Left renal cortex interstitium (tissue), 4 donors: ENCODE measurements at regions not wholly inside any gene's neighbourhood (a gene's known extent, or its start where the extent isn't known, plus 50 kb on each side); places are given as distances from the start of the nearest gene placed in this dataset.

Experiments used
- DNase-seq, 4 donors: peaks; one replicate each; pipeline ENCODE4 v3.0.0-alpha.2; 2013; ENCODE audit warnings: low read depth in 4 of 4, low spot score in 2 of 4, missing footprints in 1 of 4

- no peak for DNase-seq
These were observed 214.0 kb upstream of the TRIB2 start for GRCh38 chr2:12502759-12503158.

- DNase-seq, result no peak
These were observed 212.3 kb upstream of the TRIB2 start for GRCh38 chr2:12504443-12504842.

GRCh38 chr2:12506846-12507245 lies 209.9 kb upstream of the TRIB2 start:
- no peak for DNase-seq

GRCh38 chr2:12507295-12507694 lies 209.4 kb upstream of the TRIB2 start:
- DNase-seq, result peak in 1 of 4 donors; percentile 13

GRCh38 chr2:12510070-12510469 lies 206.7 kb upstream of the TRIB2 start:
- no peak for DNase-seq

GRCh38 chr2:12513339-12513738 lies 203.4 kb upstream of the TRIB2 start:
- DNase-seq, result no peak

GRCh38 chr2:12514168-12514567 lies 202.6 kb upstream of the TRIB2 start:
- no peak for DNase-seq

GRCh38 chr2:12514631-12515437 lies 201.9 kb upstream of the TRIB2 start:
- DNase-seq, result no peak

- DNase-seq, result no peak
These were observed 200.9 kb upstream of the TRIB2 start for GRCh38 chr2:12515871-12516270.

GRCh38 chr2:12533337-12534005 lies 183.3 kb upstream of the TRIB2 start:
- DNase-seq, result no peak

GRCh38 chr2:12534646-12535263 lies 182.0 kb upstream of the TRIB2 start:
- no peak for DNase-seq

- no peak for DNase-seq
These were observed 179.8 kb upstream of the TRIB2 start for GRCh38 chr2:12536976-12537375.

GRCh38 chr2:12538138-12538694 lies 178.5 kb upstream of the TRIB2 start:
- no peak for DNase-seq

- DNase-seq, result peak in 1 of 4 donors; percentile 21
These were observed 177.4 kb upstream of the TRIB2 start for GRCh38 chr2:12539336-12539735.

- DNase-seq, result peak in 1 of 4 donors; percentile 38
These were observed 176.8 kb upstream of the TRIB2 start for GRCh38 chr2:12539776-12540562.

- DNase-seq, result no peak
These were observed 173.4 kb upstream of the TRIB2 start for GRCh38 chr2:12543076-12543977.

GRCh38 chr2:12543978-12544558 lies 172.7 kb upstream of the TRIB2 start:
- peak in 1 of 4 donors; percentile 37 for DNase-seq

GRCh38 chr2:12547566-12548170 lies 169.1 kb upstream of the TRIB2 start:
- DNase-seq, result no peak

GRCh38 chr2:12548906-12549305 lies 167.8 kb upstream of the TRIB2 start:
- no peak for DNase-seq
